HG02981 (cell line): ENCODE measurements at regions not wholly inside any gene's neighbourhood (a gene's known extent, or its start where the extent isn't known, plus 50 kb on each side); places are given as distances from the start of the nearest gene placed in this dataset.

Experiments used
- ATAC-seq: cut with Tn5 transposase; IDR thresholded peaks from one replicate; pipeline ENCODE4 v1.9.1; 2021; ENCODE audit warnings: mild to moderate bottlenecking, moderate library complexity; ENCODE audit not compliant: unreplicated experiment

- no peak for ATAC-seq
These were observed 416.5 kb downstream of the GABRG2 start for GRCh38 chr5:162484095-162484494.

DNA sequence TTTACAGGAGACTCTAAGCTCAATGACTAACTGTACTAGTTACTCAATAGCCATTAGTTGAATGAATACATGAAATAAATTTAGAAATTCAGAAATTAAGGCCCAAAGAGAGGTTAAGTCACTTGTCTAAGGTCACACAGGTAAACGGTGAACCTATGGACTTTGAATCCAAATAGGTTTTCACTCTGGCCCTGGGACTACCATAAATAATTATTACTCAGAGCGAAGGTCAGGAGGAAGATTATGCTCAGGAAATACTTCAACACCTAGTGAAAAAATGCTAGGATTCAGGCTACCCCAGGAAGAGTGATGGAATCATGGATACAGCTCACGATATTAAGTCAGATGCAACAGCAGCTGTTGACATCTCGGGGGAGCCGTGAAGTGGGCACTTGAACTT is 417.4 kb downstream of the GABRG2 start:
- ATAC-seq = no peak

GRCh38 chr5:162485666-162486292 is 418.2 kb downstream of the GABRG2 start:
- no peak for ATAC-seq

GRCh38 chr5:162487528-162488525 is 420.3 kb downstream of the GABRG2 start:
- ATAC-seq = no peak

GRCh38 chr5:162496100-162496808 is 428.7 kb downstream of the GABRG2 start:
- ATAC-seq = no peak

GRCh38 chr5:162497455-162497854 is 429.9 kb downstream of the GABRG2 start:
- ATAC-seq = no peak

GRCh38 chr5:162502780-162503179 is 435.2 kb downstream of the GABRG2 start:
- no peak for ATAC-seq

DNA sequence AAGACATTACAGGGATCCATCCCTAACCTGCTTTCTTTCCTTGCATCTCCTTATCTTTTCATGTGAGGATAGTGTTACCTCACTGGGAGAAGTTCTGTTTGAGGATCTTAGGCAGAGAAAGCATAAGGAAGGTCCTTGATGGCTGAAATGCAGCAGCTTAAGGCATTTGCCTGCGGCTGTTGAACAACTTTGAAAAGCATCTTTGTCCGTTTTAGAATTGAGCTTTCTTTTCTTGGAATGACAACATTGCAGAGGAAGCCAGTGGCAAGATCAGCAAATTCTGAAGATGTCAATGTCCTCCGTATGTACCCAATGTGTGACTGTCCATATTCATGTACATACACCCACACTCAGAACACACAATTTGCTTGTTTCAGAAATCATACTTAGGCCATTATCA is 436.2 kb downstream of the GABRG2 start:
- ATAC-seq = no peak

GRCh38 chr5:162512935-162513565 is 445.5 kb downstream of the GABRG2 start:
- ATAC-seq = no peak

DNA sequence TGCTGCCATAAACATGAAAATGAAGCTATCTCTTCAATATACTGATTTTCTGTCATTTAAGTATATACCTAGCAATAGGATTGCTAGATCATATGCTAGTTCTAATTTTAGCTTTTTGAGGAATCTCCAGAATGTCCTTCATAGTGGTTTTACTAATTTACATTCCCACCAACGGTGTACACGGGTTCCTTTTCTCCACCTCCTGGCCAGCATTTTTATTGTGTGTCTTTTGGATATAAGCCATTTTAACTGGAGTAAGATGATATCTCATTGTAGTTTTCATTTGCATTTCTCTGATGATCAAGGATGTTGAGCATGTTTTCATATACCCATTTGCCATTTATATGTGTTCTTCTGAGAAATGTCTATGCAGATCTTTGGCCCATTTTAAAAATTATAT is 446.5 kb downstream of the GABRG2 start:
- no peak for ATAC-seq

DNA sequence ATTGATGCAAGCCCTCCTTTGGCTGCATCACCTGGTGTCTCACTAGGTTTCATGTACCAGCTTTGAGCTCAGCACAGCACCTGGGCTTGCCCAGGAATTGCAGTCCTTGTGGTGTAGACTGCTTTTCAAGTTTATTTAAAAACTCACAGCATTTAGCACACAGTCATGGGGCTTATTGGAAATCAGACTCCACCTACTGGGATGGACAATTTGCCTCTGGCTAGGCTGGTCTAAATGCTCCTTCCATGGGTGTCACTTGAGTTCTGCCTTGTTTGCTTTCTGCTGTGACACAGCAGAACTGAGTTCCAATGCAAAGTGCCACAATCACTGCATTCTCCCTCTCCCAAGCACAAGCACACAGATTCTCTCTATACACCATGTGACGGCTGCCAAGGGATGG is 453.3 kb downstream of the GABRG2 start:
- no peak for ATAC-seq

DNA sequence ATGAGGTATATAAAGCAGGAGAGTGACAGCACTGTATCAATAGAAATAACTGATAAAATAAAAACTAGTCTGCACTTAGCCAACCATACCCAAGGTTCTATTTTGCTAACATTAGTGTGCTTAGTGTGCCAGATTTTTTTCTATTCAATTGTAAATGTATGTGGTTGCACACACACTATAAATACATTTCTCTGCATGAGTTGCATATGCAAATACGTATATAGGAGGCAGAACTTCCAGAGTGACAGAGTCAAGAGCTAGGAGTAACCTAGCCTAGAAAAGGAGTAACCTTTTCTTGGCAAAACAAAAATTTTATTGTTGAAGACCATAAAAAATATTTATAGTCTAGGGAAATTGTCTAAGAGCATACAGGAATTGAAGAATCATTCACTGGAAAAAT is 461.6 kb downstream of the GABRG2 start:
- no peak for ATAC-seq

DNA sequence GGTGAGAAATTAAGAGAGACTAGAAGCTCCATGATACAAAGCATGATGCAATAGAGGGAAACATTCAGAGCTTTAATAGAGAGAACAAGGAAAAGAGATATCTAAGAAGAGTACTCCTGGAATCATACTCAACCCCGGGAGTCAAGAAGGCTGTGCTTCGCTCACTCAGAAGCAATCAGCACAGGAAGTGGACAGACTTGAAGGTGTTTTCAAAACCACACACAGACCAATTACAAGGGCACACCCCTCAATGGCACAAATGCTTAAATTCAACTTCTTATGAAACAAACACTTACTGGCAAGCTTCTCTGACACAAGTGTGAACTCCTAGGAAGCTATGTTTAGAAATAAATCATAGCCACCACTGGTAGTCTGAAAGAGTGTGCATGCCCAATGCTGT is 462.3 kb downstream of the GABRG2 start:
- no peak for ATAC-seq

DNA sequence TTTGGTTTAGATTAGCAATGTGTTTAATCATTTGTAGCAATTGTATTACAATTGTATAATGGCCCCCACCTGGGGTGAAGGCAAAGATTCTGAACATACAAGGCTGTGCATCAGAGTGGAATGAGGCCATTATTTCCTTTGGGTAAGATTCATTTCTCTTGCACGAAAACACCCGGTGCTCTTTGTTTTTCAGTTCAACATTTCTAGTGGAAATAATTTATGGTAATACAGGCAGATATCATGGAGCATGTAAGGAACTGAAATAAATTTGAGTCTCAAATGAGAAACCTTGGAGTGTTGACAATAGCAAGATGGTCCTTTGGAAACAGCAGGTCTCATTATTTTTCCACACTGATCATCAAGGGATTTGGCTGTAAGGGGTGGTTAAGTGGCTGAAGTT is 475.9 kb downstream of the GABRG2 start:
- no peak for ATAC-seq

DNA sequence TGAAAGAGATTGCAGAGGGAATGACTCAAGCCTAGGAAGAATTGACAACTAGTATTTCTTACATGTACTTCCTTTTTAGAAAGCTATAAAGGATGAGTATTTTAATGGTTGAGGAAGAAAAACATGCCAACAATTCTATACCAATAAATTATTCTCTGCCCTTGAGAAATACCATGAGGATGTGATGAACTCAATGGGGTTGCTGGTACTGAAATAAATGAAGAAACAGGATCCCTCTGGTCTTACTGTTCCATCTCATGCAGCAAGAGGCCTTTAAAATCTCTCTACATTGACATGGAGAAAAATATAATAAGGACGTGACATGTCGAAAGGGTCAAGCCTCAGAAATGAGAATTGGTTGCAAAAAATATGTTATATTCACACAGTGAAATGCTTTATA is 477.3 kb downstream of the GABRG2 start:
- no peak for ATAC-seq

- no peak for ATAC-seq
These were observed 482.7 kb downstream of the GABRG2 start for GRCh38 chr5:162550236-162550635.

- ATAC-seq = no peak
These were observed 490.5 kb downstream of the GABRG2 start for GRCh38 chr5:162558120-162558519.

DNA sequence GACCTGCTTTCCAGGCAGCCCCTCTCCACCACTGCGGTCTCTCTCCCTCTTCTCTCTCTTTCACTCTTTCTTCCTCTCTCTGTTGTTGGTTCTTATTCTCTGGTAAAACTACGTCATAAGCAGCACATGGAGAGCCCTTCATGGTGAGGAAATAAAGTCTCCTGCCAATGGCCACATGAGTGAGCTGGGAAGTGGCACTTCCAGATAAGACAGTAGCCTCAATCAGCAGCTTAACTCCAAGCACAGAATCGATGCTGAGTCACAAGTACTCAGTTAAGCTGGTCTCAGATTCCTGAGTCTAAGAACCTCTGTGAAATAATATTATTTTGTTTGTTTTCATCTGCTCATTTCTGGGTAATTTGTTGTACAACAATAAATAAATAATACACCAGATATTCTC is 500.1 kb downstream of the GABRG2 start:
- no peak for ATAC-seq

DNA sequence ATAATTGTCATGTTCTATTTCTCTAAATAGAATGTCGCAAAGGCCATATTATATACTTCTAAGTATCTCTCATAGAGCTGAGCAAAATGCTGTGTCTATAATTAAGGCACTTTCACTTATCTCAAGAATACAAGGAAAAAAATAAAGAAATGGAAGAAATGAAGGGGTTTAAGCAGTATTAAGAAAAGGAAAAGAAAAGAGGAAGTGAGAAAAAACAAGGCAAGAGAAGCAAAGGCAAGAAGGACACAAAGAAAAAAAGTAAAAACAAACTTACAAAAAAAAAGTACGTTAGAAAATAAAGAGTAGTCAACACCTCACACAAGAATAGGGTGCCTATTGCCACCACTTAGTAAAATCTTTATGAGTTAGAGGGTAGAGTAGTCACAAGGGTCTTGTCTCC is 506.2 kb downstream of the GABRG2 start:
- no peak for ATAC-seq

DNA sequence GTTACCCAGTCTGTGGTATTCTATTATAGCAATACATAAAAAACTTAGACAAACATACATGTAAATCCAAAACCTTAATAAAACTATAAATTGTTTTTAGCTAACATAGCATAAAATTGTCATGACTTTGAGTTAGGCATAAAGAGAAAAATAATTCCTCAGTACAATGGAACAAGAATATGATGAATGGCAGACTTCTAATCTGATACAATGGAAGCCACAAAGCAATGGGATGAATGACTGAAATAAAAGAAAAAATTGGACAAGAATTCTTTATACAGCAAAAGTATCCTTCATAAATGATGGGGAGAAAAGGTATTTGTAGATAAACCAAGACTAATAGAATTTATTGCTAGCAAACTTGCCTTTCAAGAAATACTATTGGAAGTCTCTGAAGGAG is 524.2 kb downstream of the GABRG2 start:
- no peak for ATAC-seq

DNA sequence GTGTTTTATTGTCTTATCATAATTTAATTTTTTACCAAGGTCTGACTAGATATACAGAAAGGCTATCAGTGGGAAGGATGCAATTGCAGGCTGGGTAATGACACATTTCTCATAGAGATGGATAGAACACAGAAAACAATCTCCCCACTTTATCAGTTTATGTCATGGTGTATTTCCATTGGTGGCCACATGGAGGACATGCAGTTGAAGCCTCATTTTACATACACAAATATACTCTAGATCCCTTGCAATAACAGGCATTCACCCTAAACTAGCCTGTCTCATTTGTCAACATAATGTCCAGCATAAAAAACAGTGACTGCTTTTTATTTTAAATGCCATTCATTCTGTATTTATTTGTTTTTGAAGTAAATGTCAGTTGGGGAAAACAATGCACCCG is 526.3 kb downstream of the GABRG2 start:
- peak; percentile 70 for ATAC-seq
